HEK293 (cell line): ENCODE measurements at regions not wholly inside any gene's neighbourhood (a gene's known extent, or its start where the extent isn't known, plus 50 kb on each side); places are given as distances from the start of the nearest gene placed in this dataset.

Source experiments
- CTCF ChIA-PET: fragments of 350-600 bp; formaldehyde crosslinking; extraction: SDS; loops from one replicate; lab custom pipeline; 2021; ENCODE audit warnings: antibody characterized with exemption; lab: Yijun Ruan, JAX
- POLR2A ChIA-PET: fragments of 300-600 bp; formaldehyde crosslinking; extraction: SDS; loops from one replicate; lab custom pipeline; 2020; ENCODE audit warnings: antibody characterized with exemption, inconsistent platforms; lab: Yijun Ruan, JAX
- H3K27ac ChIP-seq: fragments of 200-500 bp; sonication (Bioruptor generic); 2 replicates; pipeline ENCODE4 v1.5.1; 2014; ENCODE audit warnings: low read depth, low read length, control low read depth, inconsistent platforms; ENCODE audit errors: extremely low read depth
- H3K36me3 ChIP-seq, 2 experiments: fragments of 200-500 bp in 1 of 2; sonication (Bioruptor generic) in 1 of 2; 1 replicate in 1 of 2; 2 replicates in 1 of 2; pipeline ENCODE4 v1.5.1; 2014 to 2017; ENCODE audit warnings: inconsistent platforms in 2 of 2, low read length in 2 of 2; ENCODE audit not compliant: control insufficient read depth in 2 of 2, insufficient read depth in 1 of 2
- H3K4me1 ChIP-seq: fragments of 200-500 bp; sonication (Bioruptor generic); 2 replicates; pipeline ENCODE4 v1.5.1; 2014; ENCODE audit warnings: mild to moderate bottlenecking, low read length, inconsistent platforms; ENCODE audit not compliant: control insufficient read depth, insufficient read depth
- H3K4me3 ChIP-seq: 2 replicates; pipeline ENCODE4 v1.5.1; 2011; ENCODE audit warnings: low read depth, mild to moderate bottlenecking, control low read depth, low read length, moderate library complexity
- H3K9me3 ChIP-seq: fragments of 200-500 bp; sonication (Bioruptor generic); 2 replicates; pipeline ENCODE4 v1.5.1; 2014; ENCODE audit warnings: low read depth, low read length, inconsistent platforms; ENCODE audit not compliant: control insufficient read depth, insufficient read depth
- ZBTB10 ChIP-seq: fragments of 450-650 bp; formaldehyde crosslinking; IDR thresholded peaks from 2 replicates; pipeline ENCODE4 v1.5.1; 2016; ENCODE audit warnings: missing biosample characterization, missing genetic modification characterization
- ZBTB20 ChIP-seq: fragments of 450-650 bp; formaldehyde crosslinking; IDR thresholded peaks from 2 replicates; pipeline ENCODE4 v1.5.1; 2016; ENCODE audit warnings: missing biosample characterization, missing genetic modification characterization
- ZNF24 ChIP-seq: fragments of 450-650 bp; formaldehyde crosslinking; IDR thresholded peaks from 2 replicates; pipeline ENCODE4 v1.5.1; 2016; ENCODE audit warnings: missing biosample characterization, missing genetic modification characterization
- ZNF324 ChIP-seq: fragments of 450-650 bp; formaldehyde crosslinking; IDR thresholded peaks from 2 replicates; pipeline ENCODE4 v1.5.1; 2016; ENCODE audit warnings: missing biosample characterization, missing genetic modification characterization
- ZNF37A ChIP-seq: fragments of 450-650 bp; IDR thresholded peaks from 2 replicates; pipeline ENCODE4 v1.5.1; 2018; ENCODE audit warnings: missing biosample characterization, missing genetic modification characterization
- ZNF585B ChIP-seq: fragments of 450-650 bp; formaldehyde crosslinking; IDR thresholded peaks from 2 replicates; pipeline ENCODE4 v1.5.1; 2016; ENCODE audit warnings: missing biosample characterization, missing genetic modification characterization
- ZNF792 ChIP-seq: fragments of 450-650 bp; formaldehyde crosslinking; IDR thresholded peaks from 2 replicates; pipeline ENCODE4 v1.5.1; 2016; ENCODE audit warnings: missing biosample characterization, missing genetic modification characterization

- Histone ChIP-seq H3K9me3 (no peaks in the 10 kb centered on the region), H3K4me3 (no peak overlapping the region), H3K4me1 (peaks cover 25% of the 10 kb centered on the region), H3K27ac (no peak overlapping the region), H3K36me3 (no peaks in the 10 kb centered on the region)
- CTCF ChIA-PET = no interaction called here
- POLR2A ChIA-PET = no interaction called here
- no peak for TF ChIP-seq ZNF37A (tag by site-specific recombination)
- TF ChIP-seq ZNF792 (tag by site-specific recombination) = no peak
- no peak for TF ChIP-seq ZNF585B
- TF ChIP-seq ZNF24 (tag by site-specific recombination) = no peak
- no peak for TF ChIP-seq ZNF324 (tag by site-specific recombination)
- TF ChIP-seq ZBTB10 (tag by site-specific recombination) = no peak
- TF ChIP-seq ZBTB20 = no peak
Measured at GRCh38 chr4:182193311-182193710, 49.9 kb upstream of the TENM3 start.
